H1 (cell line): ENCODE measurements at regions not wholly inside any gene's neighbourhood (a gene's known extent, or its start where the extent isn't known, plus 50 kb on each side); places are given as distances from the start of the nearest gene placed in this dataset.

ENCODE experiments used
- CHD7 ChIP-seq: fragments of 300-600 bp; sonication (generic); IDR thresholded peaks from 2 replicates; pipeline ENCODE4 v1.7.1; 2012; ENCODE audit warnings: low read length, moderate library complexity, mild to moderate bottlenecking, inconsistent platforms; ENCODE audit not compliant: insufficient replicate concordance

GRCh38 chr2:176774766-176775451, 437.7 kb upstream of the HNRNPA3 start (continued):
- no peak for TF ChIP-seq CHD7
